GM18870 (cell line): ENCODE measurements at regions not wholly inside any gene's neighbourhood (a gene's known extent, or its start where the extent isn't known, plus 50 kb on each side); places are given as distances from the start of the nearest gene placed in this dataset.
A peak's percentile ranks its signal among the peaks of the same experiment; 100 is the strongest.

ENCODE experiments used
- ATAC-seq: cut with Tn5 transposase; IDR thresholded peaks from one replicate; pipeline ENCODE4 v1.9.1; 2021; ENCODE audit warnings: moderate library complexity; ENCODE audit not compliant: unreplicated experiment

DNA sequence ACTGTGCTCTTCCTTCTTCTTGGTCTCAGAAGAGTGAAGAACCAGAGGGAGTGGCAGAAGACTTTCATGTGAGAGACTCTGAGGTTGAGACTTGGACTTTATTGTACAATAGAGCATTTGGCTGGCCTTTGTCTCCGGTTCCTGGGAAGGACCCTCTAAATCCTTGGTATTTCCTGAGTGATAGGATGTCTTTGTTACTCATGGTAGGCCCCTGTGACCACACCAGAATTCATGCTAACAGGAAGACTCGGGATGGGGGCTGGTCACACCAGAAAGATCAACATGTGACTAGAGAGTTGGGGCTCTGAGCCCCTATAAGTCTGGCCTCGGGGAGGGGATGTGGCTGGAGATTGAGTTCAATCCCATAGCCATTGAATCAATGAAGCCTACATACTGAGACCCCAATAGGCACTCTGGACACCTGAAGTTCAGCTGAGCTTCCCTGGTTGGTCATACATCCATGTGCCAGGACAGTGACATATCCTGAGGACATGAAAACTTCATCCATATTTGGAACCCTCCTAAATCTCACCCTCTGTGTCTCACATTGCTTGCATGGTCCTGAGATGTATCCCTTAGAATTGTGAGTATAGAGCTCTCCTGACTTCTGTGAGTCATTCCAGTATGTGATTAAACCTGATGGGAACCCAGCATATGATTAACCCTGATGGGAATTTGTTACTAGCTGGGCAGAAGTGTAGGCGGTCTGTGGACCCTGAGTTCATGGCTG is 201.7 kb downstream of the GADD45G start:
- ATAC-seq = no peak

DNA sequence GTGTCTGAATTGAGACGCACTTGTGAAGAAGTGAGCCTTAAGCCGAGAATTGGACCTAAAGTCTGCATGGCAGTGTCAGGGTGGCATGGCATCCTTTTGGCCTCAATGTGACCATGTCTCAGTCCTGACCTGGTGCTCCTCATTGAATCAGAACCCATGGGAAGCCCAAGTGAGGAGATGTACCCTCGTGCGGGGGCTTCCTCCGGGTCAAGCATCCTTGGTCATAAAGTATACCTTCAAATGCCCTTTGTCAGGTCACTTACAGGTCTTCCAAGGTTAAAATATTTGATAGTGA is 202.2 kb downstream of the GADD45G start:
- ATAC-seq = no peak

DNA sequence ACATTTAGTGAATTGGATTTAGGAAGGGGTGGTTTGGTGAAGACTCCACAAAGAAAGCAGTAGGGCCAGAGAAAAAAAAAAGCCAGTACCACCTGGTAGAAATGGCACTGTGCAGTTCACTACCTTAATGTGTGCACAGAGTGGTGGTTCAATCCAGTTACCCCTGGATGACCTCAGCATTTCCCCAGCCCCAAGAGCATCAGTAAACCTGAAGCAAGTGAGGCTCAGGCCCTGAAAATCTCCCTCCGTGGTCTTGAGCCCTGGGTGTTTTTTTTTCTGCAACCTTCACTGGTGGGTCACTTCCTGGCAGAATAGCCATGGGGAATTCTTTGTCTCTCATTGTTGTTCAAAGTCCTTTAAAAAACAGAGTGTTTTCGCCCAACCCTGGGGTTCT is 202.9 kb downstream of the GADD45G start:
- no peak for ATAC-seq

DNA sequence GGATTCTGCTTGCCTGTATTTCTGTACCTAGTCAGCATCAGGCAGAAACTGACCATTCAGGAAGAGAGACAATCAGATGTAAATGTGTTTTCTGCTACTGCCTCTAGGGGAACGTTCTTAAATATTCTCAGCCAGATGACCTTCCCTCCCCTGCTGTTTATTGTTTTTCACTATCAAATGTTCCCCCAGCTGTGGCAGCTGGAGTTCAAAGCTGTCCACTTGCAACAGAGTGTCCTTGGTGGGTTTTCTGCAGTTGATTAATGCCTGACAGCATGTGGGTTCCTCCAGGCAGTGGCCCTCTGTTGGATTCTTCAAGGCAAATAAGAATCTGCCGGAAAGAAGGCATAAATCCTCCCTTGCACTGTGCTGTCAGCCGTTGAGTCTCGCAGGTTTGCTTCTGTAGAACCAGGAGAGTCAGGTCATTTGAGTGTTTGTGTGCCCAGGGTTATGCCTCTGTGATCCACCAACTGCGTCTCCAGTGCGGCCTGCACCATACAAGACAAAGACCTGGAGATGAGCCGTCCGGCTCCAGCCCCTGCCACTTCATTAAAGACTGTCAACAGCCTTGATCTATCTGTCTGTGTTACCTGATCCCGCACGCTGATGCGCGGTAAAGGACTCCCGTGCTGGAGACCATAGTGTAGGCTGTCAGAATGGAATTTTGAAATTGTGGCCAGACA is 203.4 kb downstream of the GADD45G start:
- ATAC-seq = no peak

DNA sequence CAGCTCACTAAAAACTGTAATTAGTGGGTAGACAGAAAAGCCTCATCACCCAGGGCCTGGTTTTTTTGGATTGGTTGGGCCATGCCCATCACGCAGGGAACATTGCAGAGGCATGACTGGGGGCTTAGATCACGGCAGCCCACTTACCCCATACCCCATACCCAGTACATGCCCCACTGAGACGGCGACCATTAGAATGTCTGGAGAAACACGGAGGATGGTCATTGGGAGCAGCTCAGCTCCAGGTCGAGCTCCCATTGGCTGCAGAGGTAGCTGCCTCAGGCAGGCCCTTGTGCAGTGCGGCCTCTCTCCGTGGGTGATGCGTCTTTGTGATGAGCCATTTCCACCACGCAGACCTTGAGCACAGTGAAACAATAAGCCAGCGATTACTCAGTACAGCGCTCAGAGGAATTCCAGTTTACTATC is 204.0 kb downstream of the GADD45G start:
- ATAC-seq = no peak

DNA sequence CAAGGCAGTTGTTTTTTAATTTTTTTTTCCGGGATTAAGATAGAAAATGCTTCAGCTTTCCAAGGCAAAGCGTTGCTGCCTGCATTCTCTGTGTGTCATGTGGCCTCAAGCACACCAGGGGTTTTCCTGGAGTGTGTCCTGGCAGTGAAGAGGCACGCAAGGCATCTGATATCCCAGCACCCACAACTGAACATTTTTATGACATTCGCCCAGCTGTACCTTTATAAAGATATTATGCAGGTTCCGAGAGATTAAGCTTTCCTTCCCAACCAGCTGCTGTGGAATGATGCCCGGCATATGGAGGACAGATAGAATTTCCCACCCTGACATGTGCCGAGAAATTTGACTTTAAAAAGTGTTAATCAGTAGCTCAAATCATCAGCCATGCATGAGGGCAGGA is 205.6 kb downstream of the GADD45G start:
- no peak for ATAC-seq

DNA sequence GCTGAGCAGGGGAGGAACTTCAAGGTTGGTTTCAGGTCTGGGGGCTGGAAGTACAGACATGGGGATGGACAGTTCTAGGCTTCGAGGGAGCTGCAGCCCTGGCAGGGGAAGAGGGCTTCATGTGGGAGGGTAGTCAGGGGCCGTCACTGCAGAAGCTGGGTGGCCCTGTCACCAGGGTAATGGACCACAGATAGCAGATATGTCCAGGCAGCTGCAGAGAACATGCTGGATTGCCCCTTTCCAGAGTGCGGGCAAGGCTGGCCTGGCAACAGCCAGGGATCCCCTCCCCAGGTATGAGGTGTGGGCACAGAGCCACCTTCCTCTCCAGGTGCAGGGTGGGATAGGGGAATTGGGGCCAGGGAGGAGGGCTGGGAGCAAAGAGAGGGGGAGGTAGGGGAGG is 206.5 kb downstream of the GADD45G start:
- ATAC-seq = no peak

DNA sequence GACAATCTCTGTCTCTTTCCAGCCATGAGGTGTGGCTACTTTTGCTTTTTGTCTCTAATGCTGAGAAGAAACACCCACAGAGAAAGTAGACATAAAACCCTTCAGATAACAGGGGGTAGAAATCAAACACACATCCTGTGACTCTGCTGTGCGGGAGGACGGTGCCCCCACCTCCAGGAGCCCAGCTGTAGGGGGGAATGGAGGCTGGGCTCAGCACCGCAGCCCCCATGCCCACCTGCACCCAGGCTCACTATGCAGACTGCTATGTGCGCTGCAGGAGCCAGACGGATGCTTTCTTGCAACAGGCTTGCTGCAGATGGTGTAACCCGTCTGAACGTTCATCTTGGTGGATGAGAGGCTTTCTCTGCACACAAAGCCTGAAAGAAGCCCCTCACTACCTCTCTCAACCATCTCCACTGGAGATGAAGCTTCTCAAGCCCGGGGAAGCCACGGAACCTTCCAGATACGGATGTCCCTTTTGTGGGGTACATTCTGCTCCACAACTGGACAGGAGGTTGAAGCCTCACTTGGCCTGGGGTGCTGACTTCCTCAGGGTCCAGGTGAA is 207.2 kb downstream of the GADD45G start:
- ATAC-seq = no peak

DNA sequence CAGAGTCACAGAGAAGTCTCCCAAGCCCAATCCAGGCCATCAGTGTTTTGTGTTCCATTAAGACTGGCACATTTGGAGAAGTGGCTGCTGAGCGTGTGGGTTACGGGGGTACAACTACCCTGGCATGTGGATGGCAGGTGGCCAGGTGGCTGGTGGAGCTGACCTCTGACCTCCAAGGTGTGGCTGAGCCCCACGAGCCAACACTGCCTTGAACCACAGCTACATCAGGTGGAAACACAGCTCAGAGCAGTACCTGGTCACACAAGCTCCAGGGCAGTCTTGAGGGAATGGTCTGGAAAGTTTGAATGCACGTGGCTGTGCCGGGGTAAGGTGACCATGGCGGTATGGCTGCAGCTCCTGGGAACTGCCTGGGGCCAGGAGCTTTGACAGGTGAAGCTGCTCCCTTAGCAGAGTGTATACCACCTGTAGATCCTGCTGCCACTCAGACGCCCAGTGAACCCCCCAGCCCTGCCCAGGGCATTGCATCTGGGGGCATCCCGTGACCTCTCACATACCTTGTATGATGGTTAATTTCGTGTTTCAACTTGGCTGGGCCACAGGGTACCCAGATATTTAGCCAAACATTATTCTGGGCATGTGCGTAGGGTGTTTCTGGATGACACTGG is 207.9 kb downstream of the GADD45G start:
- ATAC-seq = no peak

DNA sequence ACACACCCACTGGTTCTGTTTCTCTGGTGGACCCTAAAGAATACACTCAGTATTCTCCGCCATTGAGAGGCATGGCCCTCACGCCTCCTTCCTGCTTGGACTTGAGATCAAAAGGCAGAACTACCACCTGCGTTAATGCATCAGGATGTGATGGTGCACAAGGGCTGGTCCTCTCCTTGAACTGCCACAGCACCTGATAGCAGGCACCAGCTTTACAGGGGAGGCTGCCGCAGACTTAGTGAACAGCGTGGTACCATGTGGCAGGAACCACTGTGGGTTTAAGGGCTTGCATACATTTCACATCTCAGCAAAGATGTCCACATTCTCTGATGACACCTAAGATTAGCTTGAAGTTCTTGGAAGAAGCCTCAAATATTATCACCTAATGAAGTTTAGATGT is 208.7 kb downstream of the GADD45G start:
- no peak for ATAC-seq

DNA sequence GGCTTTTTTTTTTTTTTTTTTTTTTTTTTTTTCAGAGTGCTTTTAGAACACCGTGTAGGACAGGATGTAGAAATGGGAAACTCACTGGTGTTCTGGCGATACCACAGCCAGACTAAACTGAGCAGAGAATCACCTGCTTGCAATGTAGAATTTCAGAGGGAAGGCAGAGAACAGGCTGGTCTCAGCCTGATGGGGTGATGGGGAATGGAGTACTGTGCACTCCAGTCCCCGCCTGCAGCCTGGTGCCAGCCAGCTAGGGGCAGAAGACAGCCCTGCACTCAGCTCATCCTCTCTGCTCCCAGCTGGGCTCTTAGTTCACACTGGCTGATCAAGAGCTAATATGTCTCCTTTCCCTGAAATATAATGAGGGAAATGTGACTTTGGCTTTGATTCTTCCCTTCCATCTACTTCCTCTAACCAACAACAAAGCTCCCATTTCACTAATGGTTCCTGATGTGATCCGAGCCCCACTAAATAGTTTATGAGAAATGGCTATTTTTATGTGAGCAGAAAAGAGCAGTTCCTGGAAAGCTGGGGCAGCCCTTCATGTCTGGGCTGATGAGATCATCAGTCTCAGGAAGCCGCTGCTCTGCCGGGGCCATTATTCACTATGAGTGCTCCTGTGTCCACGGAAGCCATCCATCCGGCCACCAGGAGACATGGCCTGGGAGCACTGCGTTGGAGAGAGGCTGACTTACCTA is 209.7 kb downstream of the GADD45G start:
- ATAC-seq = no peak

DNA sequence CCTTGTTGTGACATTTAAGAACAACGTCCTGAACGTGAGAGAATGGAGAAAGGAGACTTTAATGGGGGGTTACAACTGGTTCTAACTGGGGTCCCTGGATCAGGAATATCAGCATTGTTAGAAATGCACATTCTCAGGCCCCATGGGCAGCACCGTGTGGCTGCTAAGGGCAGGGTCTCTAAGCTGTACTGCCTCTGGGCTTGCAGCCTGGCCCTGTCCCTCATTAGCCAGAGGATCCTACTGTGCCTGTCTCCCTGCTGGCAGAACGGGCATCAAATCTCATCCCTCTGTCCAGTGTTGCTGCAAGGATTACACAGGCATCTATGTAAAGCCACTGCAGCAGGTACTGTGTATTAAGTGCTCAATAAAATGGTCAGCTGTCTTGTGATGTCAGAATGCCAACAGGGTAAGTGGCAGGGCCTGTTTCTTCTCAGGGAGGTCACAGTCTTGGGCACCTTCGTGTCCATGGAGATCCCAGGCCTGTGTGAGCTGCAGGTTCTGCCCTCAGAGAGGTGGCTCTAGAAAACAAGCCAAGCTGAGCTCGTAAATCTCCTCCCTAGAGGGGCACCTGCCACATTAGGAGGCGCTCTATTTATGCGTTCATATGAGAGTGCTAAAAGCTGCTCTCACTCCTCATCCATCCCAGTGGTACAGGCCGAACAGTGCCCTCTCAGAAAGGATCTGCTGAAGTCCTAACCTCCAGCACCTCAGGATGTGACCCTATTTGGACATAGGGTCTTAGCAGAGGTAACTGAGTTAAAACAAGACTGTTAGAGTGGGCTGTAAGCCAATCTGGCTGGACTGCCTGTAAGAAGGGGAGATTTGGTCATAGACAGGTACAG is 210.5 kb downstream of the GADD45G start:
- ATAC-seq = peak; percentile 35

DNA sequence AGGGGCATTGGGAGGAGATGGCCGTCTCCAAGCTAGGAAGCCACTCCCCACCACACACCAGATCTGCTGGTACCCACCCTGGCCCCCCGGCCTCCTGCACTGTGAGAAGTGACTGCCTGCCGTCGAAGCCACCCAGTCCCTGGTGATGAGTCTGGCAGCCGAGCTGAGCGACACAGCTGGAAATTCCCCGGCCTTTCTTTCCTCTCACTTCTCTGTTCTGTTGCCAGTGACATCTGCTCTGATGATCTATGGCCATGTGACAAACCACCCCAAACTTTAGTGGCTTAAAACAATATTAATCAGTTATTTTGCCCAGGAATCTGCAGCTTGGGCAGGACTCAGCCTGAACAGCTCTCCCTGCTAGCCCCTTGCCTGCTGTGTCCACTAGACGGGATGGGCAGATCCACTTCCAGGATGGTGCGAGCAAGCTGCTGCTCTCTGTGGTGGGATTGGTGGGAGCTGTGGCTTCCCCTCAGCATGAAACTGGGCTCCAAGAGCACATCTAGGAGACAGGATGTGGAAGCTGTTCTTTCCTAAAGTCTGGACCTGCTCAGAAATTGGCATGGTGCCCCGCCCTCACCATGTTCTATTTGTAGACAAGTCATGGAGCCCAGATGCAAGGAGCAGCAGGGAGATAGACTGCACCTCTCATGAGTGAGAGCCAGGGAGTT is 211.2 kb downstream of the GADD45G start:
- peak; percentile 92 for ATAC-seq

DNA sequence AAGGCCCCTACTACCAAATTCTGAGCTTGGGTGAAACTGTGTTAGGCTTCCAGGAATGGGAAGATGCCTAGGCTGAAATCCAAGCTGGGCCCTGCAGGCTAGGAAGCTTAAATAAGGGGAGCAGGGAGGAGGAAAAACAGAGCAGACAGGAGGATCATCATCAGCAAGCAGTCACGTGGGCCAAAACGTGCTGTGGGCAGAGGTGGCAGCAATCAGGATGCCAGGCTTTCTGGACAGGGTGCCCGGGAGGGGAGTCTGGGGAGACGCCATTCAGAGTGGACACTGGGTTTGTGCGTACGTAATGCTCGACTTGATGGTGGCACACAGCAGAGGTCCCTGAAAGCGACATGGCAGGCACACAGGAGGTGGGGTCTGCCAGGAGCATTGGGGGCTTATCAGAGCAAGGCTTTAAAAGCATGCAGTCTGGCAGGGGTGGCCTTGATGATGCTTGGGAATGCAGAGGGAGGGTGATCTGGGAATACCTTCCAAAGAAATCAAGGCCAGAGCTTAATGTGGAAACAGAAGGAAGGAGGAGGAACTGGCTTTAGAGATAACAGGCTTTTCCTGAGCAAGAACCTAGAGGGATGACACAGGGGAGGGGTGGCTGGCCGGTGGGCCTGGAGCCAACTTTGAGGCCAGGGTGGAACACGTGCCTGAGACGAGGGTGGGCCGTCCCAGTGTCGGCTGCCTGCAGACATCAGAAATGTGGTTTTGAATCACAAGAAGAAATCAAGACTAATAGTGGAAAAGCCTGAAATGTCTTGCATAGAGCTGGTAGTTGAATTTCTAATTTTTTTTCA is 212.5 kb downstream of the GADD45G start:
- no peak for ATAC-seq

DNA sequence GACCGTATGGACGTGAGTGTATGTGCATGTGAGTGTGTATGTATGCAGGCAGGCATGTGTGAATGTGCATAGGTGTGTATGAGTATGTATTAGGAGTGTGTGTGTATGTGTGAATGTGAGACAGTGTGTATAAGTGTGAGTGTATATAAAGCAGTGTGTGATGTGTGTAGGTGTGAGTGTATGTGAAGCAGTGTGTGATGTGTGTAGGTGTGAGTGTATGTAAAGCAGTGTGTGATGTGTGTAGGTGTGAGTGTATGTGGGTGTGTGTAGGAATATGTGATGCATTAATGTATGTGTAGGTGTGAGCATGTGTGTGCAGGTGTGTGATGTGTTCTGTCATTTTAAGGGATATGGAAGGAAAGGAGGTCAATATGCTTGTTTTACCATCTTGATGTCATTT is 215.5 kb downstream of the GADD45G start:
- ATAC-seq = no peak

DNA sequence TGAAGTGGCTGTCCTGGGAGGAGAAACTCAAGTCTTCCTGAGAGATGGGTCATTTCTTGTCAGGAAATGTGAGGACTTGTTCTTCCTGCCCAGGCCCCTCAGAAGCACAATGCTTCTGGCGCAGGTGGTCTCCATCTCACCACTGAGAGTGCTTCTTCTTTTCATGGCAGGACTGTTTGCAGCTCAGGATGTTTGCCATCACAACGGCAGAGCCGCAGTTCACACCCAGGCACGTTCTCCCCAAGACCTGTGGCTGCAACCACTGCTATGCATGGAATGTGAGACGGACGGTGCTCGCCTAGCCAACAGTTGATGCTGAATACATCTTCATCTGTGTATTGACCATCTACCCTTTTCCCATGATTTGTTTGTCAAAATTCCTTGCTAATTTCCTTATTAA is 216.3 kb downstream of the GADD45G start:
- no peak for ATAC-seq

DNA sequence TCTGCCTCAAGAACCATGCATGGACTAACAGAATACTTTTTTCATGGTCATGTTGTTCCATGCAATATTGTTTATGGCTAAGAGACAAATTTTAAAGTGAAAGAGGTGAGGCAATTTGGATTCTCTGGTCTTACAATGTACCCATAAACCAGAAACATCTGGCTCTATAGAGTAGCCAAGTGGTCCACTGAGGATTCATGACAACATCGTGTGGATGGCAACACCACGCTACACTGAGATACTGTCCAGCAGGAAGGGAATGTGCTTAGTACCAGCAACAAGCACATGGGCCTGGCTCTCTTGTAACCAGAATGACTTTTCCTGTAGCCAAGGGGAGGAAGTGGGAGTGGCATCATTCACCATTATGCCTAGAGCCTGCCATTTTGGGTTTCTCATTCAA is 218.2 kb downstream of the GADD45G start:
- ATAC-seq = no peak

DNA sequence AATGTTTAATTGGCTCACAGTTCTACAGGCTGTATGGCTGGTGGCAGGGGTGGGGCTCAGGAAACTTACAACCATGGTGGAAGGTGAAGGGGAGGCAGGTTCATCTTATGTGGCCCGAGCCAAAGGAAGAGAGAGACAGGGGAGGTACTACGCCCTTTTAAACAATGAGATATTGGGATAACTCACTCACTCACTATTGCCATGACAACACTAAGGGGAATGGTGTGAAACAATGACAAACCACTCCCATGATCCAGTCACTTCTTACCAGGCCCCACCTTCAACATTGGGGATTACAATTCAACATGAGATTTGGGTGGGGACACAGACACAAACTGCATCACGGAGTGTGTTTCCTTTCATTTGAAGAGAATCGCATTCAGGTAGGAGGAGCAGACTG is 220.9 kb downstream of the GADD45G start:
- ATAC-seq = no peak

DNA sequence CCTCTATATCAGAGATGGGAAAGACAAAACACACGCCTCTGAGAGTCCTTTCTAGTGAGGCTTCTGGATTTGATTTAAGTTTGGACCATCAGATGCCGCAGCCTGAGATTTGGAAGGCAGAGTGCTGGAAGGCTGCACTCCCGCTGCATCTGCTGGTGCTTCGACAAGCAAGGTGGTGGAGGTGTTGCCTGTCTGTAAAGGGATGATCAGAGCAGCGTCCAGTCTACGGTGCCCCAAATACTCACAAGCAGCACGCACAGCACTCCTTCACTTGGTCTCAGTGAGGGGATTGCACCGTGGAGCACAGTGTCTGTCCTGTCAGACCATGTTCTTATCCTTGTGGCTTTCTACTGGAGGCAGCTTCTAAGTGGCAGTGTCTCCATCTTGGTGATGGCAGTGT is 221.4 kb downstream of the GADD45G start:
- no peak for ATAC-seq
